Activated naive CD4-positive, alpha-beta T cell treated with anti-CD3 and anti-CD28 coated beads, Interleukin-2, amount 50 U/mL, for 24 hours (primary cell): ENCODE measurements at regions not wholly inside any gene's neighbourhood (a gene's known extent, or its start where the extent isn't known, plus 50 kb on each side); places are given as distances from the start of the nearest gene placed in this dataset.
"Not testable (repeated sequence)": the region's sequence is repeated elsewhere in the genome, so short reads cannot be mapped to it uniquely, and the experiment has no call there.

Experiments used
- H3K27ac Mint-ChIP-seq: one replicate; pipeline ENCODE4 v1.8.0; 2021; ENCODE audit warnings: mild to moderate bottlenecking, mixed read lengths
- H3K27me3 Mint-ChIP-seq: one replicate; pipeline ENCODE4 v1.8.0; 2021; ENCODE audit warnings: mixed read lengths
- H3K36me3 Mint-ChIP-seq: one replicate; pipeline ENCODE4 v1.8.0; 2021; ENCODE audit warnings: mixed read lengths
- H3K4me1 Mint-ChIP-seq: one replicate; pipeline ENCODE4 v1.8.0; 2021; ENCODE audit warnings: mixed read lengths
- H3K4me3 Mint-ChIP-seq: one replicate; pipeline ENCODE4 v1.8.0; 2021; ENCODE audit warnings: mild to moderate bottlenecking, mixed read lengths
- H3K9me3 Mint-ChIP-seq: one replicate; pipeline ENCODE4 v1.8.0; 2021; ENCODE audit warnings: mixed read lengths

- Mint-ChIP-seq H3K9me3 (no peaks in the 10 kb centered on the region), H3K36me3 (no peaks in the 10 kb centered on the region), H3K27me3 (no peaks in the 10 kb centered on the region), H3K27ac (no peak overlapping the region), H3K4me3 (no peak overlapping the region), H3K4me1 (no peaks in the 10 kb centered on the region)
Measured at GRCh38 chr7:121681700-121682099, 191.3 kb upstream of the PTPRZ1 start.

DNA sequence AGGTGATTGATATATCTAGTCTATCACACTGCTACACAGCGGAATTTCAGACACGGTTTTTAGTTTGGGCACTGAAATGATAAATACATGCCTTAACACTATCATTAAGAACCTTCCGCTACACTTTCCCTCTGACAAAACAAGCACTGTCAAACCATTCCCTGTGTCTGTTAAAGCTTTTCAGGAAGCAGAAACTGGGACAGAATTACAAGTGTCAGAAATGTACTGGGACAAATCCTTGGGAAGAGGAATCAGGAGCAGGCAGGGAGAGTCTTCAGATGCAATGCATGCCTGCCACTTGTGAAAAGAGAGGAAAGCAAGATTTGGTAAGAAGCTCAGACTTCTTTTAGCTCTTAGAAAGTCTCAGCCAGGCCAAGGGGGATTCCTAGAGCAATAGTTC lies 196.8 kb upstream of the PTPRZ1 start:
- Mint-ChIP-seq H3K4me3 (no peak overlapping the region), H3K27ac (no peak overlapping the region), H3K4me1 (no peaks in the 10 kb centered on the region), H3K27me3 (no peaks in the 10 kb centered on the region), H3K9me3 (no peaks in the 10 kb centered on the region), H3K36me3 (no peaks in the 10 kb centered on the region)

GRCh38 chr7:121674455-121674854 lies 198.5 kb upstream of the PTPRZ1 start:
- H3K27ac Mint-ChIP-seq, H3K4me3 Mint-ChIP-seq, H3K27me3 Mint-ChIP-seq, H3K36me3 Mint-ChIP-seq, H3K9me3 Mint-ChIP-seq, H3K4me1 Mint-ChIP-seq: not testable (repeated sequence)

DNA sequence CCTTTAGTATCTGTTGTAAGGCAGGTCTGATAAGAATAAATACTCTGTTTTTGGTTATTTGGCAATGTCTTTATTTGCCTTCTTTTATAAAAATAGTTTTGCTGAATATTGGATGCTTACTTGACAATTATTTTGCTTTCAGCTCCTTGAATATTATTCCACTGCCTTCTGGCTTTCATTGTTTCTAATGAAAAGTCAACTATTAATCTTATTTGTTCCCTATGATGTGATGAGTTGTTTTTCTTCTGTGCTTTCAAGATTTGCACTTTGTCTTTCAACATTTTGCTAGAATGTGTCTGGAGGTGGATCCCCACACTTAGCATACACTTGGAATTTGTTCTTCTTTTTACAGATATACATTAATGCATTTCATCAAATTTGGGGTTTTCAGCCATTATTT lies 203.8 kb upstream of the PTPRZ1 start:
- H3K27ac Mint-ChIP-seq, result no peak overlapping the region
- no peaks in the 10 kb centered on the region for H3K36me3 Mint-ChIP-seq
- peaks cover 6% of the 10 kb centered on the region for H3K9me3 Mint-ChIP-seq
- H3K4me1 Mint-ChIP-seq, result no peaks in the 10 kb centered on the region
- no peak overlapping the region for H3K4me3 Mint-ChIP-seq
- no peaks in the 10 kb centered on the region for H3K27me3 Mint-ChIP-seq

- no peak overlapping the region for H3K4me3 Mint-ChIP-seq
- no peaks in the 10 kb centered on the region for H3K27me3 Mint-ChIP-seq
Measured at GRCh38 chr7:121666306-121666705, 206.7 kb upstream of the PTPRZ1 start.

GRCh38 chr7:121643320-121643719 lies 229.6 kb upstream of the PTPRZ1 start:
- no peaks in the 10 kb centered on the region for H3K27me3 Mint-ChIP-seq
- H3K4me1 Mint-ChIP-seq, result no peaks in the 10 kb centered on the region
- no peak overlapping the region for H3K4me3 Mint-ChIP-seq
- no peaks in the 10 kb centered on the region for H3K9me3 Mint-ChIP-seq
- H3K36me3 Mint-ChIP-seq, result no peaks in the 10 kb centered on the region
- H3K27ac Mint-ChIP-seq, result no peak overlapping the region

More at GRCh38 chr7:121666306-121666705, 206.7 kb upstream of the PTPRZ1 start:
- Mint-ChIP-seq H3K9me3 (peaks cover 6% of the 10 kb centered on the region), H3K27ac (no peak overlapping the region), H3K36me3 (no peaks in the 10 kb centered on the region), H3K4me1 (no peaks in the 10 kb centered on the region)

GRCh38 chr7:121639705-121640104 lies 233.3 kb upstream of the PTPRZ1 start:
- H3K4me1 Mint-ChIP-seq, result no peaks in the 10 kb centered on the region
- peaks cover 2% of the 10 kb centered on the region for H3K27me3 Mint-ChIP-seq
- no peak overlapping the region for H3K27ac Mint-ChIP-seq
- no peak overlapping the region for H3K4me3 Mint-ChIP-seq
- H3K9me3 Mint-ChIP-seq, result no peaks in the 10 kb centered on the region
- no peaks in the 10 kb centered on the region for H3K36me3 Mint-ChIP-seq

DNA sequence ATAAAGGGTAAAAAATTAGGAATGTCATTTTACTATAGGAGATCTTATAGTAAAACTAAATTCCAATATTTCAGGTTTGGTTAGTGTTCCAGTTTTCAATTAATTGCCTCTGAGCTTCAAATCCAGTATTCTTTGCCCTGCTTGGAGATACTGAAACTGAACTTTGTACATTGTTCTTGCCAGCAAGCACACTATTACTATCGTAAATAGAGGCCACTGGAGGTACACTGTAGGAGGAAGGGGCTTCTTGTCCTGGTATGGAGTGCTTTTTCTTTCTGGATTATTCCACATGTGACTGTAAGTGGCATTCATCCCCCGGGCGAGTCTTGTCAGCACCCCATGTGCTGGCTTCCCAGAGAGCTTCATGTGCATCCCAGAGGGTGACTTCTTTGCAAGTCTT lies 234.7 kb upstream of the PTPRZ1 start:
- Mint-ChIP-seq H3K36me3 (no peaks in the 10 kb centered on the region), H3K27me3 (peaks cover 2% of the 10 kb centered on the region), H3K4me1 (no peaks in the 10 kb centered on the region), H3K9me3 (no peaks in the 10 kb centered on the region), H3K27ac (no peak overlapping the region), H3K4me3 (no peak overlapping the region)

DNA sequence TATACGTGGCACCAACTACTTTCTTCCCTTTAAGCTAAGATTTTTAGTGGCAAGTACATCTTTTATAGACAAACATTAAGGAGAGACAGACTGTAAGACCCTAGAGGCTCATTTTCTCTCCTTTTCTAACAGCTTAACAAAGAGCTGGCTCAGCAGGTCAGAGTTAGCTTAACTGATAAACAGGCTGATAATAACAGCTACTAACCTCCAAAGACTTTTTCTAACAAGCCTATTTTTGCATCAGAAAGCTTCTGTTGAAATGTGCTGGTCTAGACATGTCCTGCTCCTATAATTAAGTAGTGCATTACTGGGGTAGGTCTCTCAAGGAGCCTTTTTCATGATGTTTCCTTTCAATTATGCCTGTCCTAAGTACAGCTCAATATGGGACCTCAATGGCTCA lies 238.2 kb upstream of the FAM3C start:
- Mint-ChIP-seq H3K36me3 (no peaks in the 10 kb centered on the region), H3K27ac (no peak overlapping the region), H3K27me3 (peaks cover 2% of the 10 kb centered on the region), H3K4me1 (no peaks in the 10 kb centered on the region), H3K9me3 (no peaks in the 10 kb centered on the region), H3K4me3 (no peak overlapping the region)

- Mint-ChIP-seq H3K4me3 (no peak overlapping the region), H3K4me1 (no peaks in the 10 kb centered on the region), H3K9me3 (no peaks in the 10 kb centered on the region), H3K36me3 (no peaks in the 10 kb centered on the region), H3K27ac (no peak overlapping the region), H3K27me3 (peaks cover 2% of the 10 kb centered on the region)
Measured at GRCh38 chr7:121633186-121633585, 237.1 kb upstream of the FAM3C start.

DNA sequence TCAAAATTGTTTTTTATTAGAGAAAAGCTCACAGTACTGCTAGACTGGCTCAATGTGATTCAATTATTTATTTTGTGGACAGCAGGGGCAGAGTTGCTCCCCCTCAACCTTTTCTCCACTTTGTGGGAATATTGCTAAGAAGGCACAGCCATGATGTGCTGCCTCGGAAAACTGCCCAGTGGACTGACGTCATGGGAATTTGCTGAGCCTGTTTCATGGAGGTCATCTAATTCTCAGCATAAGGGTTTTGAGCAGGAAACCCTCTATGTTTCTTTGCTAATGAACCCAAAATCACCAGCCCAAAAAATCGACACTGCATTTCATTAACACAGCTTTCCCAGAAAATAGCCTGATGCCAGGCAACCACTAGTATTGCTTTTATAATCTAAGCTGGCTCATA lies 228.8 kb upstream of the FAM3C start:
- Mint-ChIP-seq H3K27ac (no peak overlapping the region), H3K4me1 (no peaks in the 10 kb centered on the region), H3K4me3 (no peak overlapping the region), H3K9me3 (no peaks in the 10 kb centered on the region), H3K36me3 (no peaks in the 10 kb centered on the region), H3K27me3 (no peaks in the 10 kb centered on the region)

DNA sequence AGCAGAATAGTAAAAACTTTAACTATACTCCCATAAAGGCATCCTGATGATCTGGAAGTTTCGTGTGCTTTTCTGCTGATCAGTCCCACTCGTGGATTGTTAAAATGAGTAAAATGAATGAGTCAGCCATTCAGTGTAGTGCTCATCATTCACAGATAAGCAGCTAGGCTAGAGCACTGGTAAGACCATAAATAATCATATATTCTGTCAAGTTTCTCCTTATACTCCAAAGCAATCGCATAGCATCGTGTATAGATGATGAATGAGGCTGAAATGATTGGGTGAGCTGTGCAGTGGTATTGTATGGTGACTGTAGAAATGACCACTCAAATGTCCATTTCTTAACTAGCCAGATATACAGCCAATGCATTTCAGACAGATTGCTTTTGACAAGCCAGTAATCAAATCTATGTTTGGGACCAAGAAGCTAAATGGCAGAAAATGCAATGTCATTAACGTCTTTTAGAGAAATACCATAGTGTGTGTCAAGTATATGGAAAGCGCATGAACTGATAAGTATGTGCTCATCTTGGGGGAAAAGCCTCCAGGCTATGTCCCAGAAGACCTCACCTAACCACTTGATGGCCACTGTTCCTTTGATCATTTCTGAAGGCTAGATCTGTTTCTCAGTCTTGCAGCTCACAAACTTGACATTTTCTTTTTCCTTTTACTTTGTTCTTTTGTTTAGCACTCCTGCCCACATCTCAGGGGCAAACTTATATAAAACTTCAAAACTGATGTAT lies 227.2 kb upstream of the FAM3C start:
- Mint-ChIP-seq H3K27ac (no peak overlapping the region), H3K9me3 (no peaks in the 10 kb centered on the region), H3K4me3 (no peak overlapping the region), H3K4me1 (no peaks in the 10 kb centered on the region), H3K36me3 (no peaks in the 10 kb centered on the region), H3K27me3 (no peaks in the 10 kb centered on the region)

DNA sequence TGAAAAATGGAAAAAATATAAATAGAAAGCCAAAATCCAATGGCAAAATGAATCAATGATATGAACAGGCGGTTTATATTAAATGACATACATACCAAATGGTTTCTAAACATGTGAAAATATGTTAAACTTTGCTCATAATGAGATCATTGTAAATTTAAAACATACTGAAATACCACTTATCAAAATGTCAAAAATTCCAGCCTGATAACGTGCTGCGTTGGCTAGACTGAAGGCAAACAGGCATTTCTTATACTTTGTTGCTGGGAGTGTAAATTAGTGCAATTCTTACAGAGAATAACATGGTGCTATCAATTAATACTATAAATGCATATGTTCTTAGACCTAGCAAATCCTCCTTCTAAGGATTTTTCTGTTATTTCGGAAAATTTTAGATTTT lies 225.8 kb upstream of the FAM3C start:
- no peaks in the 10 kb centered on the region for H3K4me1 Mint-ChIP-seq
- peaks cover 6% of the 10 kb centered on the region for H3K9me3 Mint-ChIP-seq
- peaks cover 4% of the 10 kb centered on the region for H3K27me3 Mint-ChIP-seq
- H3K27ac Mint-ChIP-seq, result no peak overlapping the region
- no peaks in the 10 kb centered on the region for H3K36me3 Mint-ChIP-seq
- no peak overlapping the region for H3K4me3 Mint-ChIP-seq

GRCh38 chr7:121620953-121621606 lies 225.0 kb upstream of the FAM3C start:
- Mint-ChIP-seq H3K4me3 (no peak overlapping the region), H3K36me3 (no peaks in the 10 kb centered on the region), H3K27me3 (peaks cover 4% of the 10 kb centered on the region), H3K4me1 (no peaks in the 10 kb centered on the region), H3K9me3 (peaks cover 6% of the 10 kb centered on the region), H3K27ac (no peak overlapping the region)

DNA sequence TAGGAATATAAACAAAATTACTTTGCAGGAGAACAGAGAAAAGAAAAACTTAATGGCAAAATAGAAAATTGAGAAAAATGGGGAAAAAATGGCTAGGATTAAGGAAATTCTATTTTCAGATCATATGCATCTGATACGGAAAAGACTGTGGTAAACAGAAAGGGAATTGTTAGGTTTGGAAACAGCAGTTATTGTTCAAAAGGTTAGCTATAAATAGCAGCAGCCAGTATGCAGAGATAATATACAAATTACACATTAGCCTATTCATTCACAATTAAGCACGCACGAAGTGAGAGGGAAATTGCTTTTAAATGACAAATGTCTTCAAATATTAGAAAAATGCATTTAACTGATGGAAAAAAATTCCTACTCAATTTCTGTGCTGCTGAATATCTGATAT lies 224.1 kb upstream of the FAM3C start:
- Mint-ChIP-seq H3K27me3 (peaks cover 4% of the 10 kb centered on the region), H3K4me1 (no peaks in the 10 kb centered on the region), H3K4me3 (no peak overlapping the region), H3K27ac (no peak overlapping the region), H3K9me3 (peaks cover 6% of the 10 kb centered on the region), H3K36me3 (no peaks in the 10 kb centered on the region)

- no peaks in the 10 kb centered on the region for H3K36me3 Mint-ChIP-seq
- H3K4me3 Mint-ChIP-seq, result no peak overlapping the region
- H3K27me3 Mint-ChIP-seq, result peaks cover 4% of the 10 kb centered on the region
- H3K27ac Mint-ChIP-seq, result no peak overlapping the region
- no peaks in the 10 kb centered on the region for H3K4me1 Mint-ChIP-seq
- peaks cover 6% of the 10 kb centered on the region for H3K9me3 Mint-ChIP-seq
Measured at GRCh38 chr7:121618182-121618581, 222.1 kb upstream of the FAM3C start.

- Mint-ChIP-seq H3K36me3 (no peaks in the 10 kb centered on the region), H3K4me3 (no peak overlapping the region), H3K27ac (no peak overlapping the region), H3K27me3 (peaks cover 12% of the 10 kb centered on the region), H3K4me1 (no peaks in the 10 kb centered on the region), H3K9me3 (no peaks in the 10 kb centered on the region)
Measured at GRCh38 chr7:121610243-121610642, 214.1 kb upstream of the FAM3C start.
